HEK293T (cell line): ENCODE measurements at regions not wholly inside any gene's neighbourhood (a gene's known extent, or its start where the extent isn't known, plus 50 kb on each side); places are given as distances from the start of the nearest gene placed in this dataset.

Source experiments
- FOXA1 ChIP-seq: fragments of 450-650 bp; IDR thresholded peaks from 2 replicates; pipeline ENCODE4 v1.6.1; 2016; ENCODE audit warnings: mild to moderate bottlenecking
- FOXK2 ChIP-seq: fragments of 450-650 bp; IDR thresholded peaks from 2 replicates; pipeline ENCODE4 v1.6.1; 2016; ENCODE audit warnings: mild to moderate bottlenecking
- L3MBTL2 ChIP-seq: fragments of 450-650 bp; conservative IDR thresholded peaks from 2 replicates; pipeline ENCODE4 v1.6.1; 2016; ENCODE audit warnings: mild to moderate bottlenecking
- NFRKB ChIP-seq: fragments of 450-650 bp; IDR thresholded peaks from 2 replicates; pipeline ENCODE4 v1.6.1; 2016; ENCODE audit warnings: mild to moderate bottlenecking, moderate library complexity
- SP1 ChIP-seq: fragments of 450-650 bp; IDR thresholded peaks from 2 replicates; pipeline ENCODE4 v1.6.1; 2017

- no peak for TF ChIP-seq SP1
- no peak for TF ChIP-seq NFRKB
- no peak for TF ChIP-seq L3MBTL2
- TF ChIP-seq FOXK2, result no peak
- no peak for TF ChIP-seq FOXA1
These were observed 106.6 kb upstream of the NRSN1 start for GRCh38 chr6:24019393-24019792.
